ENCODE measurements at regions not wholly inside any gene's neighbourhood (a gene's known extent, or its start where the extent isn't known, plus 50 kb on each side); places are given as distances from the start of the nearest gene placed in this dataset.
"Not testable (repeated sequence)": the region's sequence is repeated elsewhere in the genome, so short reads cannot be mapped to it uniquely, and the experiment has no call there.

GRCh38 chr5:63732880-63733279 is 229.4 kb downstream of the HTR1A start:
- DNase-seq (ENCODE audit: low read depth in 4 of 4, low spot score in 2 of 4) = not testable (repeated sequence)

- DNase-seq (ENCODE audit: low read depth in 4 of 4, low spot score in 2 of 4) = no peak
These were observed 234.7 kb downstream of the HTR1A start for GRCh38 chr5:63727583-63727982.

- DNase-seq (ENCODE audit: low read depth in 4 of 4, low spot score in 2 of 4) = no peak
These were observed 235.7 kb downstream of the HTR1A start for GRCh38 chr5:63726496-63726895.

GRCh38 chr5:63719147-63719546 is 243.1 kb downstream of the HTR1A start:
- DNase-seq (ENCODE audit: low read depth in 4 of 4, low spot score in 2 of 4) = no peak

- no peak for DNase-seq (ENCODE audit: low read depth in 4 of 4, low spot score in 2 of 4)
These were observed 262.0 kb downstream of the HTR1A start for GRCh38 chr5:63700241-63700640.

- DNase-seq (ENCODE audit: low read depth in 4 of 4, low spot score in 2 of 4) = no peak
These were observed 264.4 kb downstream of the HTR1A start for GRCh38 chr5:63697811-63698210.

GRCh38 chr5:63690546-63690945 is 271.7 kb downstream of the HTR1A start:
- no peak for DNase-seq (ENCODE audit: low read depth in 4 of 4, low spot score in 2 of 4)

GRCh38 chr5:63687854-63688516 is 274.3 kb downstream of the HTR1A start:
- no peak for DNase-seq (ENCODE audit: low read depth in 4 of 4, low spot score in 2 of 4)

- no peak for DNase-seq (ENCODE audit: low read depth in 4 of 4, low spot score in 2 of 4)
These were observed 275.3 kb downstream of the HTR1A start for GRCh38 chr5:63686938-63687337.

- DNase-seq (ENCODE audit: low read depth in 4 of 4, low spot score in 2 of 4) = no peak
These were observed 276.1 kb downstream of the HTR1A start for GRCh38 chr5:63686181-63686580.

GRCh38 chr5:63685454-63685853 is 276.8 kb downstream of the HTR1A start:
- DNase-seq (ENCODE audit: low read depth in 4 of 4, low spot score in 2 of 4) = no peak

GRCh38 chr5:63674881-63675280 is 287.4 kb downstream of the HTR1A start:
- no peak for DNase-seq (ENCODE audit: low read depth in 4 of 4, low spot score in 2 of 4)

- DNase-seq (ENCODE audit: low read depth in 4 of 4, low spot score in 2 of 4) = no peak
These were observed 307.2 kb downstream of the HTR1A start for GRCh38 chr5:63655043-63655442.

- DNase-seq (ENCODE audit: low read depth in 4 of 4, low spot score in 2 of 4) = no peak
These were observed 311.7 kb downstream of the HTR1A start for GRCh38 chr5:63650581-63650980.

- DNase-seq (ENCODE audit: low read depth in 4 of 4, low spot score in 2 of 4) = no peak
These were observed 313.9 kb downstream of the HTR1A start for GRCh38 chr5:63648376-63648775.

- DNase-seq (ENCODE audit: low read depth in 4 of 4, low spot score in 2 of 4) = no peak
These were observed 332.2 kb downstream of the HTR1A start for GRCh38 chr5:63629951-63630630.

GRCh38 chr5:63613442-63613841 is 348.8 kb downstream of the HTR1A start:
- DNase-seq (ENCODE audit: low read depth in 4 of 4, low spot score in 2 of 4) = no peak

- no peak for DNase-seq (ENCODE audit: low read depth in 4 of 4, low spot score in 2 of 4)
These were observed 358.2 kb downstream of the HTR1A start for GRCh38 chr5:63603996-63604395.

- no peak for DNase-seq (ENCODE audit: low read depth in 4 of 4, low spot score in 2 of 4)
These were observed 359.3 kb downstream of the HTR1A start for GRCh38 chr5:63602971-63603370.

- DNase-seq (ENCODE audit: low read depth in 4 of 4, low spot score in 2 of 4) = no peak
These were observed 366.0 kb downstream of the HTR1A start for GRCh38 chr5:63596254-63596653.

- no peak for DNase-seq (ENCODE audit: low read depth in 4 of 4, low spot score in 2 of 4)
These were observed 388.9 kb downstream of the HTR1A start for GRCh38 chr5:63573380-63573779.

GRCh38 chr5:63572740-63573139 is 389.5 kb downstream of the HTR1A start:
- no peak for DNase-seq (ENCODE audit: low read depth in 4 of 4, low spot score in 2 of 4)

All from left renal cortex interstitium (tissue), 4 donors.